ENCODE measurements at regions not wholly inside any gene's neighbourhood (a gene's known extent, or its start where the extent isn't known, plus 50 kb on each side); places are given as distances from the start of the nearest gene placed in this dataset.

GRCh38 chr3:167188592-167188991 lies 191.5 kb downstream of the ZBBX start:
- no peak for DNase-seq

DNA sequence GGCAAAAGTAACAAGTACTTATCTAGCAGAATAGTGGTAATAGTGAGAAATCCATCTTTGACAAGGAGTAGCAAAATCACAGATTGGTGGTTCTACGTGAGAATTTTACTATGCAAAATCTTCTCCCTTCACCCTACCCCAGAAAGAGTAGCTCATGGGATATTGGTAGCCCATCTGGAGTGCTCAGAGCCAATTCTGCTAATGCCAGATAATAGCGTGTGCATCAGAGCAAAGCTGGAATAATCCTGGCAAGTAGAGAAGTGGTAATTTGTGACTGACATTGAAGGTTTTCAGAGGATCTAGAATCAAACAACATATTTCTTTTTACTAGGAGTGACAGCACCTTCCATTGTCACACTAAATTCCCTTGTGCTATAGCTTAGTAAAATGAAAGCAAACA lies 192.9 kb downstream of the ZBBX start:
- DNase-seq = no peak

- no peak for DNase-seq
Measured at GRCh38 chr3:167184511-167184910, 195.6 kb downstream of the ZBBX start.

DNA sequence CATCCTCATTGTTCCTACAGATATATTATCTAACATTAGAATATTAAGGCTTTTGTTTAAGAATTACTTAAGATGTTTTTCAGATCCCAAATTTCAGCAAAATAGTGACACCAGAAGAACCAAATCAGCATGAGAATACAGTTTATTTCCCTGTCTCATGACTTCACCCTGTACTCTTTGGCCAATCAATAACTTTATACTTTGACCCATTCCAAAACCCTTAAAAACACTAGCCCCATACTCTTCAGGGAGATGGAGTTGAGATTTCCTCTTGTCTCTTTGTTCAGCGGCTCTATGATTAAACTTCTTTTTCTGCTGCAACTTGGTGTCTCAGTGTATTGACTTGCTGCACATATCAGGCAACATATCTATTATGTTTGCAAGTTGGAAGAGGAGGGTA lies 207.7 kb downstream of the ZBBX start:
- DNase-seq = no peak

DNA sequence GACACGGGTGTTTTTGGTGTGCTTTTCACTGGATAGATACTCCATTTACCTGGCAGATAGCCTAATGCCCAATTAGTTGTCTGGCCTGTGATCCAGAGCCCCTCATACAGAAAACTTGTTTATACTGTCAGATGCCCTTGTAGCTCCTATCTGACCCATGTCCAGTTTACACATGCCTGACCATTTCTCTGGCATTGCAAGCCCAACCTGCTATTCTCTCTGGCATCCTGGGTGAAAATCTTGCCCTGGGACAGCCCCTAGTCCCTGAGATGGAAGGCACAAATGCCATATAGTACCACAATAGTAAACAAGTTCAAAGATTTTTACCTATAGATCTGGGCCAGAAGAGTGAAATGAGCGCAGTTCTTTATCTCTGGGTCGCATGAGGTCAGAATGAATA lies 212.6 kb downstream of the ZBBX start:
- no peak for DNase-seq

GRCh38 chr3:167166594-167167253 lies 213.4 kb downstream of the ZBBX start:
- no peak for DNase-seq

- no peak for DNase-seq
Measured at GRCh38 chr3:167166012-167166411, 214.1 kb downstream of the ZBBX start.

- DNase-seq = no peak
Measured at GRCh38 chr3:167163580-167163979, 216.5 kb downstream of the ZBBX start.

GRCh38 chr3:167162083-167162482 lies 218.0 kb downstream of the ZBBX start:
- peak; percentile 28 to 72 (median 56) for DNase-seq

- DNase-seq = no peak
Measured at GRCh38 chr3:167160781-167161180, 219.3 kb downstream of the ZBBX start.

GRCh38 chr3:167151636-167152035 lies 228.5 kb downstream of the ZBBX start:
- no peak for DNase-seq

- DNase-seq = peak; percentile 8 to 59 (median 44)
Measured at GRCh38 chr3:167148136-167148535, 232.0 kb downstream of the ZBBX start.

- DNase-seq = peak in 3 of 4 experiments; percentile 2 to 66 (median 56)
Measured at GRCh38 chr3:167146911-167147310, 233.2 kb downstream of the ZBBX start.

DNA sequence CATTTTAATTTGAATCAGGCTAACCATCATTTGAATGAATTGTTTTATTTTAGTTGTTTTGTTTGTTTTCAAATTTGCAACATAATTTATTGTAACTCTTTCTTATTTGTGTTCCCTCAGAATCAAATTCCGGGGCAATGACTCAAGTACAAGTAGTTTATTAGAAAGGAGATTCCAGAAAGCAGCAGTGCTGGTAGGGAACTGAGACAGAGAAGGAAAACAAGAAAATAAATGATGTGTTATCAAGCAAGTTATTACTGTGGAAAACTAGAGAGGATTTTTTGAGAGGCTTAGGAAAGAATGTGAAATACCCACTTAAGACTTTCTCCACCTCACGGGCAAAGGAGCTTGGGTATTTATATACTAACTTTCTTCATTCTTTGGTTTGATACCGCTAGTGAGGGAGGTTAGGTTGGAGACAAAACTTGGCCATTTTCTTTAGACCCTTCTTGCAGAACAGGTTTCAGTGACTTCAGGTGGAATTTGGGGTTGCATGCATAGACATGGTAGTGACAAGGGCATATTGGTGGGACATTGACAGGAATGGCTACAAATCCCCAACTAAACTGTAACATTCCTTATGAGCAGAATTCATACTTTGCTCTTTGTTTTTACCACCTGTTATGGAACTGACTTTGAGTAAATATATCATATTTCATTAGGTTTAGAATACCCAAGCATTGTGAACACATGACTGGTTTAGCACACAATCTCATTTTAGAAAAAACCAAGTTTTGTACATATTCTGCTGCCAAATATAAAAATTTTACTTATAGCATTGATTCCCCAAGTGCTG lies 254.3 kb downstream of the ZBBX start:
- DNase-seq = no peak

DNA sequence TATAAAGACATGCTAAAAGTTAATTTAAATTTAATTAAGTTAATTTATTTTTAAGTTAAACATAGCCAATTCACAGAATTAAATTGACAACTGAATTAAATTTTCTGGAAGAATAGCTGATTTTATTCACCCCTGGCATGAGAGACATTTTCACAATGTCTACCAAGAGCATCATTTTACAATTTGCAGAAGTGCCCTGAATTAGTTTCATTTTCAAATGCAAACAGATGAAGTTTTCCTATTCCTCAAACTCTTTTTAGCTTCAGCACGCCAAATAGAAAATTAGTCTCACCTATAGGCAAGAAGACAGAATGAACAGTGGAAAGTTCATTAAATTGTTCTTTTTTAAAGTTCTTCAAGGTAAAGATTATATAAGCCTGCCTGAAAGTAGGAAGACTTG lies 259.3 kb downstream of the ZBBX start:
- no peak for DNase-seq

DNA sequence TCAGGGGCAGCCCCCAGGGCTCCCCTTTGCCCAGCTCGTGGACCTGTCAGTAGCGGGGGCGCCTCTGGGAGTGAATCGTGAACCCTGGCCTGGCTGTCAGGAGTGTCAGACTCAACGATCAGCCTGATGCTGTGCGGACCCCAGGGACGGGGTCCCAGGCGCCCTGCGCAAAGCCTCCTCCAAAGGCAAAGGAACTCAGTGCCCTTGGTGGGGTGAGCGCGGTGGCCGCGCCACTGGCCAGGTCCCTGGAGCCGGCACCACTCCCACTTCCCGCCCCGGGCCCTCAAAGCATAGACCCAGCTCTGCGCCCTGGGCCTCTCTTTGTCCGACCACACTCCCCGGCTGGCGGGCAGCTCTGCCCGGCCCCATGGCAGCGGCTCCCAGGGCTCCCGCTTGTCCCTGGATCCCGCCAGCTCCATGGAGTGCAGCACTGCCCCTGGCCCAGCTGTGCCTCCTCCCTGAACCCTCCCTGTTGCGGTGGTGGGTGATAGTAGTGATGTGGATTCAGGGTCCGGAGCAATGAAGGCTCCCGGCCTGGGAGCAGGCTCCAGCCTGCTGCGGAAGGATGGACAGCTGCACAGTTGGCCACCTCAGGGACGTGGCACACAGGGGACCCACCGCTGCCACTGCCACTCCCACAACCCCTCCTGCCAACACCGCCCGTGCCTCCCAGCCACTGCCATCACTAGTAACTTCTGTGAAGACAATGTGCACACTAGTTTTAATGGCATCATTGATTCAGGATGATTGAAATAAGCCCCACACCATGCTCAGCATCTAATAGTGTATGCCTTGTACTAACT lies 263.8 kb downstream of the ZBBX start:
- DNase-seq = no peak

DNA sequence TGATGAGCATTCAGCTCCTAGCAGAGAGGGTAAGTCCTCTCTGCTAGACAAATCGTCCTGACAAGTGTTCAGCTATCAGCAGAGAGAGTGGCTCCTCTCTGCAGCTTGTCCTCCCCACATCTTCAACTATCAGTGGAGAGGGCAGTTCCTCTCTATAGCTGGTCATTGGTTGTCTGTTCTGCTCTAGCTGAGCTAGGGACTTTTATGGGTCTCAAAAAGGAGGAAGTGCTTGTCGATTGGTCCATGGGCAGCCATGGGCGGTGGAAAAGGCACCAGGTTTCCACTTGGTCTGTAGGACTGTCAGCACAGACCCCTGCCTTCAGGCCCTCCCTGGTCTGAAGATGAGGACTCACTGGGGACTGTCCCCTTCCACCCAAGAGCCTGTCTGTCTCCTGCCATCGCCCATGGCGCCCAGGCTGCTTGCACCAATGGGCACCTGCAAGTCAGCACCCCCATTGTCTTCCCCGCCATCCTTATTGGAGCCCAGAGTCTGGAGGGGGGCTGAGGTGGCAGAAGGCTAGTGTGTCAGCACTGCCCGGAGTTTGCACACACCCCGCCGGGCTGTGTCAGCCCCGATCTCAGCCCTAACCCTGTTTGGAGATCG lies 264.7 kb downstream of the ZBBX start:
- DNase-seq = peak in 2 of 4 experiments; percentile 4 to 5

- no peak for DNase-seq
Measured at GRCh38 chr3:167114619-167115018, 265.5 kb downstream of the ZBBX start.

GRCh38 chr3:167113035-167113830 lies 266.9 kb downstream of the ZBBX start:
- DNase-seq = peak; percentile 18 to 63 (median 46)

DNA sequence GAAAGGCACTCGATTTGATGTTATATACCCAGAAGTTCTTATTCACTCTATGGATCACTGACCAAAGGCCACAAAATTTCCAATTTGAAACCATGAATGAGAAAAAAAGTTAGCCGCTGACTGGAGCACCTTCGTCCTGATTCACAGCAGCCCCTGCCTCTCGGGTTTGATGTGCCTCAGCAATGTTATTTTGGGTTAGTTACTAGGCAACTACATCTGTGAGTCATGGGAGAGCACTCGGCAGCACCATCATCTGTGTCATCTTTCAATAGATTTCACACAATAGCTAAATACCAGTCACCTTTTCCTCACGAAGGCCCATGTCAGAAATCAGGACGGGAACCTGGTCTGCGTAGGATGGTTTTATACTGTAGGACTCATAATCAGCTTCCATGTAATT lies 269.2 kb downstream of the ZBBX start:
- DNase-seq = no peak

DNA sequence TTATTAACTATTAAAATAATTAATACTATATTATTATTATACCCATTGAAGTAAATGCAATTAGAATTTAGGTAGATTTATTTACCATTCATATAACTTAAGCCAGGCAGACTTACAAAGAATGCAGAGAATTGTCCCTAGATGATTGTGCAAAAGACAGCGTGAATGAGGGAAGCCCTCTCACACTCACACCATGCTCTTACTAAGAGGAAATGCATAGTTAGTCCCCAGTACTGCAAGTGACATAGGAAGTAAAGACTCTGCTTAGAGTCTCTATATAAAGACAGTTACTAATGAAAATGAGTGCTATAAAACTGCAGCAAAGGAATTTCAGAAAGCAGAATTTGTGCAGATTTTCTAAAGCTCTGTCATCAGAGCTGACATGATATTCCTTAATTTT lies 270.4 kb downstream of the ZBBX start:
- peak in 2 of 4 experiments; percentile 11 to 37 for DNase-seq

GRCh38 chr3:167106456-167106855 lies 273.6 kb downstream of the ZBBX start:
- no peak for DNase-seq

Data from suppressor macrophage (primary cell).